GM12872 (cell line): ENCODE measurements at regions not wholly inside any gene's neighbourhood (a gene's known extent, or its start where the extent isn't known, plus 50 kb on each side); places are given as distances from the start of the nearest gene placed in this dataset.

Experiments
- TF ChIP-seq, protein P1 (sequence below): IDR thresholded peaks from 3 replicates; pipeline ENCODE4 v1.5.1; 2011; ENCODE audit warnings: low read depth, mild to moderate bottlenecking, low read length, moderate library complexity; ENCODE audit not compliant: insufficient read depth

- TF ChIP-seq, protein P1, sequence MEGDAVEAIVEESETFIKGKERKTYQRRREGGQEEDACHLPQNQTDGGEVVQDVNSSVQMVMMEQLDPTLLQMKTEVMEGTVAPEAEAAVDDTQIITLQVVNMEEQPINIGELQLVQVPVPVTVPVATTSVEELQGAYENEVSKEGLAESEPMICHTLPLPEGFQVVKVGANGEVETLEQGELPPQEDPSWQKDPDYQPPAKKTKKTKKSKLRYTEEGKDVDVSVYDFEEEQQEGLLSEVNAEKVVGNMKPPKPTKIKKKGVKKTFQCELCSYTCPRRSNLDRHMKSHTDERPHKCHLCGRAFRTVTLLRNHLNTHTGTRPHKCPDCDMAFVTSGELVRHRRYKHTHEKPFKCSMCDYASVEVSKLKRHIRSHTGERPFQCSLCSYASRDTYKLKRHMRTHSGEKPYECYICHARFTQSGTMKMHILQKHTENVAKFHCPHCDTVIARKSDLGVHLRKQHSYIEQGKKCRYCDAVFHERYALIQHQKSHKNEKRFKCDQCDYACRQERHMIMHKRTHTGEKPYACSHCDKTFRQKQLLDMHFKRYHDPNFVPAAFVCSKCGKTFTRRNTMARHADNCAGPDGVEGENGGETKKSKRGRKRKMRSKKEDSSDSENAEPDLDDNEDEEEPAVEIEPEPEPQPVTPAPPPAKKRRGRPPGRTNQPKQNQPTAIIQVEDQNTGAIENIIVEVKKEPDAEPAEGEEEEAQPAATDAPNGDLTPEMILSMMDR: no peak
Measured at GRCh38 chr20:39799366-39799965, 837.3 kb downstream of the DHX35 start.

- TF ChIP-seq, protein P1: no peak
Measured at GRCh38 chr20:39795401-39796272, 833.5 kb downstream of the DHX35 start.

DNA sequence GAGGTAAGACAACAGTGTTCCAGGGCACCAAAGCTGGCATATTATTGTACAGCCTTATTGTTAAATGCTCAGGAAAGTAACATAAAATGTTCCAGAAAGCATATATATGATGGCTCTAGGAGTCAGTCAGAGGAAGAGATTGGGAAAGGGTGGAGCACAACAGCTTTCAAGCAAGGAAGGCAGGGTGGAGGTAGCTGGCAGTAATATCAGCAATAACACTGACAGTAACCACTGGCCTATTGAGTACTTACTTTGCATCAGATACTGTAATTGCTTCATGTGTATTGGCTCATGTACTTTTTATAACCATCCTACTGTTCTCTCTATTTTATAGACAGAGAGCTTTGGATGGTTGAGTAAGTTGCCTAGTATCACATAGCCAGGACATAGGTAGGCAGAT is 830.2 kb downstream of the DHX35 start:
- TF ChIP-seq, protein P1: no peak

- TF ChIP-seq, protein P1: no peak
Measured at GRCh38 chr20:39789411-39789810, 827.3 kb downstream of the DHX35 start.

GRCh38 chr20:39785252-39785917 is 823.2 kb downstream of the DHX35 start:
- TF ChIP-seq, protein P1: no peak

- TF ChIP-seq, protein P1: no peak
Measured at GRCh38 chr20:39784693-39785092, 822.5 kb downstream of the DHX35 start.
